Smooth muscle cell (in vitro differentiated cells): ENCODE measurements at regions not wholly inside any gene's neighbourhood (a gene's known extent, or its start where the extent isn't known, plus 50 kb on each side); places are given as distances from the start of the nearest gene placed in this dataset.

Experiments used
- DNase-seq: peaks from one replicate; lab custom pipeline; 2025; ENCODE audit not compliant: unreplicated experiment; lab: John Stamatoyannopoulos, UW
- H2AFZ ChIP-seq: fragments of 200-600 bp; sonication (generic); 2 replicates; pipeline ENCODE4 v1.6.0; 2016; ENCODE audit warnings: antibody characterized with exemption, low read depth, mild to moderate bottlenecking
- H3F3A ChIP-seq: fragments of 200-600 bp; sonication (generic); 2 replicates; pipeline ENCODE4 v1.6.0; 2017; ENCODE audit warnings: antibody characterized with exemption, low read depth
- H3K27ac ChIP-seq: fragments of 200-600 bp; sonication (generic); 2 replicates; pipeline ENCODE4 v1.5.1; 2016; ENCODE audit warnings: low read depth, mild to moderate bottlenecking
- H3K27me3 ChIP-seq: fragments of 200-600 bp; sonication (generic); 2 replicates; pipeline ENCODE4 v1.6.1; 2016; ENCODE audit warnings: low read depth, mild to moderate bottlenecking
- H3K36me3 ChIP-seq: fragments of 200-600 bp; sonication (generic); 2 replicates; pipeline ENCODE4 v1.5.1; 2016; ENCODE audit warnings: low read depth
- H3K4me1 ChIP-seq: fragments of 200-600 bp; sonication (generic); 2 replicates; pipeline ENCODE4 v1.5.1; 2016; ENCODE audit warnings: low read depth
- H3K4me2 ChIP-seq: fragments of 200-600 bp; sonication (generic); 2 replicates; pipeline ENCODE4 v1.6.0; 2016; ENCODE audit warnings: mild to moderate bottlenecking
- H3K4me3 ChIP-seq: fragments of 200-600 bp; sonication (generic); 2 replicates; pipeline ENCODE4 v1.5.1; 2016; ENCODE audit warnings: mild to moderate bottlenecking
- H3K79me2 ChIP-seq: fragments of 200-600 bp; sonication (generic); 2 replicates; pipeline ENCODE4 v1.6.0; 2016; ENCODE audit warnings: low read depth, mild to moderate bottlenecking
- H3K9ac ChIP-seq: fragments of 200-600 bp; sonication (generic); 2 replicates; pipeline ENCODE4 v1.6.0; 2016; ENCODE audit warnings: low read depth
- H3K9me3 ChIP-seq: fragments of 200-600 bp; sonication (generic); replicated peaks from 2 replicates; pipeline ENCODE4 v1.5.1; 2016; ENCODE audit warnings: low read depth
- H4K20me1 ChIP-seq: fragments of 200-600 bp; sonication (generic); 2 replicates; pipeline ENCODE4 v1.6.0; 2016; ENCODE audit warnings: low read depth
- WGBS: methylation state at CpG from one replicate; pipeline ENCODE4 v1.1.7; 2016; ENCODE audit warnings: low lambda C conversion rate; 5-methylcytosine and 5-hydroxymethylcytosine counted together
- TF ChIP-seq, protein P1 (sequence below): fragments of 200-600 bp; sonication (generic); IDR thresholded peaks from 2 replicates; pipeline ENCODE4 v1.5.1; 2017; ENCODE audit warnings: borderline replicate concordance, mild to moderate bottlenecking, antibody characterized with exemption; ENCODE audit not compliant: insufficient read depth, poor library complexity, severe bottlenecking

GRCh38 chr5:89267788-89268187 is 384.8 kb upstream of the MEF2C start:
- Histone ChIP-seq H3K4me1 (no peaks in the 10 kb centered on the region), H3K9me3 (no peaks in the 10 kb centered on the region), H3K27ac (no peak overlapping the region), H3F3A (no peaks in the 10 kb centered on the region), H3K9ac (no peak overlapping the region), H2AFZ (no peak overlapping the region), H4K20me1 (no peaks in the 10 kb centered on the region), H3K4me3 (no peak overlapping the region), H3K79me2 (no peaks in the 10 kb centered on the region), H3K36me3 (no peaks in the 10 kb centered on the region), H3K27me3 (no peaks in the 10 kb centered on the region), H3K4me2 (no peak overlapping the region)
- 76% methylated on average over 2 of the region's 2 CpGs for WGBS
- TF ChIP-seq, protein P1, sequence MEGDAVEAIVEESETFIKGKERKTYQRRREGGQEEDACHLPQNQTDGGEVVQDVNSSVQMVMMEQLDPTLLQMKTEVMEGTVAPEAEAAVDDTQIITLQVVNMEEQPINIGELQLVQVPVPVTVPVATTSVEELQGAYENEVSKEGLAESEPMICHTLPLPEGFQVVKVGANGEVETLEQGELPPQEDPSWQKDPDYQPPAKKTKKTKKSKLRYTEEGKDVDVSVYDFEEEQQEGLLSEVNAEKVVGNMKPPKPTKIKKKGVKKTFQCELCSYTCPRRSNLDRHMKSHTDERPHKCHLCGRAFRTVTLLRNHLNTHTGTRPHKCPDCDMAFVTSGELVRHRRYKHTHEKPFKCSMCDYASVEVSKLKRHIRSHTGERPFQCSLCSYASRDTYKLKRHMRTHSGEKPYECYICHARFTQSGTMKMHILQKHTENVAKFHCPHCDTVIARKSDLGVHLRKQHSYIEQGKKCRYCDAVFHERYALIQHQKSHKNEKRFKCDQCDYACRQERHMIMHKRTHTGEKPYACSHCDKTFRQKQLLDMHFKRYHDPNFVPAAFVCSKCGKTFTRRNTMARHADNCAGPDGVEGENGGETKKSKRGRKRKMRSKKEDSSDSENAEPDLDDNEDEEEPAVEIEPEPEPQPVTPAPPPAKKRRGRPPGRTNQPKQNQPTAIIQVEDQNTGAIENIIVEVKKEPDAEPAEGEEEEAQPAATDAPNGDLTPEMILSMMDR: no peak
- no peak for DNase-seq

DNA sequence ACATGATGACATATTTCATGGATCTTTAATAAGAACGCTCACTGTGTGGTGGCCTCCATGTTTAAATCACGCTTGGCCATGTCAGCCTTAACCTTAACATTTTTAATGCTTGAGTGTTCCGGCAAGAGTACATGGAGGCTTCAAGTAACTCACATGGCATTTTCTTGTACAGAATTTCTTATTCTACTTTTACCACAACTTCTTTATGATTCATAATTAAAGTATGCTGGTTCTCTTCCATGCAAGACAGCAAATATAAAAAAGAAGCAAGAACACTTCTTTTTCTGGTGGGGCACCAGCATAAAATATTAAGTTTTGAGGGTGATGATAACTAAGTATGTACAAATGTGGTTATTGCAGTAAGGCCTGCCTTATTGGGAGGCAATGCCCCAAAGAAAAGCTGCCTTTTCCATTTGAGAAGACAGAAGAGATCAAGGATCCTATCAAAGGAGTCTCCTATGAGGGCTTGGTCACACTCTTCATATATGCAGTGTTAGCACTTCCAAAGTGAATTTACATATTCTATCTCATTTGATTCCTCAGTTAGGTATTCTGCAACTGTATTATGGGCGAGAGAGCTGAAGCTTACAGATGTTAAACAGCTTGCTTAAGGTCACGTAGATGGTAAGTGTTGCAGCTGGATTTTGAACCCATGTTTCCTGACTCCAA is 382.7 kb upstream of the MEF2C start:
- Histone ChIP-seq H3F3A (no peaks in the 10 kb centered on the region), H3K79me2 (no peaks in the 10 kb centered on the region), H3K4me1 (no peaks in the 10 kb centered on the region), H3K27me3 (no peaks in the 10 kb centered on the region), H2AFZ (no peak overlapping the region), H3K4me3 (no peak overlapping the region), H3K27ac (peak overlapping the region; percentile 37), H3K9ac (no peak overlapping the region), H4K20me1 (no peaks in the 10 kb centered on the region), H3K36me3 (no peaks in the 10 kb centered on the region), H3K9me3 (no peaks in the 10 kb centered on the region), H3K4me2 (peak overlapping the region; percentile 24)
- TF ChIP-seq, protein P1: no peak
- DNase-seq: no peak
- WGBS: 62% methylated on average over 5 of the region's 5 CpGs

- Histone ChIP-seq H2AFZ (no peak overlapping the region), H3K36me3 (no peaks in the 10 kb centered on the region), H3K9ac (no peak overlapping the region), H3K9me3 (no peaks in the 10 kb centered on the region), H4K20me1 (no peaks in the 10 kb centered on the region), H3K4me1 (no peaks in the 10 kb centered on the region), H3K4me2 (no peak overlapping the region), H3K27ac (no peak overlapping the region), H3K27me3 (no peaks in the 10 kb centered on the region), H3K79me2 (no peaks in the 10 kb centered on the region), H3F3A (no peaks in the 10 kb centered on the region), H3K4me3 (no peak overlapping the region)
- WGBS: 100% methylated on average over 1 of the region's 1 CpG
- no peak for DNase-seq
- TF ChIP-seq, protein P1: no peak
Observed at GRCh38 chr5:89263846-89264245, 380.9 kb upstream of the MEF2C start.

DNA sequence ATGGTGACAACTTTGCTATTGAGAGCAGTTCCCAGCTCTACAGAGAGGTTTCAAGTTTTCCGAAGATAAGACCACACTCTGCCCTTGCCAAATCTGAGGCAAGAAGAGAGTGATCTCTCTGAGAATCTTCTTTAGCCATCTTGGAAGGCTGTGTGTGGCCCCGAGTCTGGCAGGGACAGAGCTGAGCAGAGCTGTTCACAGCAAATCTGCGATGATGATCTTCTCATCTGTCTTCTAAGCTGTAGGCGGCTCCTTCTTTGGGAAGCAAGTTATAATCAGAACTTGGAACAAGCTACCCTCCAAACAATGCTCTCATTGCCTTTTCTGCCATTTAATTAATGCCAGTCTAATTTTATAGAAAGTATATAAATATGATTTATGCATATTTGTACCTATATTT is 379.0 kb upstream of the MEF2C start:
- Histone ChIP-seq H3K4me2 (no peak overlapping the region), H3K9ac (no peak overlapping the region), H2AFZ (no peak overlapping the region), H4K20me1 (no peaks in the 10 kb centered on the region), H3K79me2 (no peaks in the 10 kb centered on the region), H3K4me3 (no peak overlapping the region), H3F3A (no peaks in the 10 kb centered on the region), H3K9me3 (no peaks in the 10 kb centered on the region), H3K36me3 (no peaks in the 10 kb centered on the region), H3K4me1 (no peaks in the 10 kb centered on the region), H3K27me3 (no peaks in the 10 kb centered on the region), H3K27ac (no peak overlapping the region)
- DNase-seq: no peak
- 93% methylated on average over 4 of the region's 4 CpGs for WGBS
- TF ChIP-seq, protein P1: no peak
